ENCODE measurements at regions not wholly inside any gene's neighbourhood (a gene's known extent, or its start where the extent isn't known, plus 50 kb on each side); places are given as distances from the start of the nearest gene placed in this dataset.

DNA sequence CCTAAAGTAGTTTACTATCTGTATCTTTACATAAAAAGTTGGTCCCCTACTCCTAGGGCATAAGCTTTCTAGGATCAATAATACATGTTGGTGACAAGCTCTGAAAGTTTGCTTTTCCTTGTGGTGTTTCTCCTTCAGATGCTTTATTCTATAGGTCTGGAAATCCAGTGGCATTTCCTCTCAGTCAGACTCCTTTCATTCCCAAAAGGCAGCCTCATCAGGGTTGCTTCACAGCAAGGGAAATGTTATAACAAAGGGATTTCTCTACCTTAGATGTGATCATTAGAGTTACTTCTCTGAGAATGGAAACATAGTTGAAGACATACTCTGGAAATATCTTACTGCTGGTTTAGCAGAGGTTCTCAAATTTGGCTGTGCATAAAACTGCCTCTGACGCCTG, 1072.4 kb upstream of the ZEB2 start:
- no peak for DNase-seq
- TF ChIP-seq CTCF (IDR thresholded peaks at IDR 0.05; ENCODE audit: low read depth, low read length, missing control alignments), result no peak
- in situ Hi-C loops (cut with HindIII; ENCODE audit: low pct_ligation_motif_present, low sequenced_read_pairs), result no loop called here

GRCh38 chr2:145591109-145591809, 1071.3 kb upstream of the ZEB2 start:
- Histone ChIP-seq H3K27ac (no peak overlapping the region), H3K4me3 (ENCODE audit: low read depth, low read length) (no peak overlapping the region), H3K36me3 (replicated peaks) (no peaks in the 10 kb centered on the region), H3K27me3 (replicated peaks) (no peaks in the 10 kb centered on the region)
- DNase-seq, result no peak
- no peak for TF ChIP-seq CTCF (IDR thresholded peaks at IDR 0.05; ENCODE audit: low read depth, low read length, missing control alignments)
- in situ Hi-C loops (cut with HindIII; ENCODE audit: low pct_ligation_motif_present, low sequenced_read_pairs), result no loop called here

More for the DNA sequence above, 1072.4 kb upstream of the ZEB2 start:
- no peak overlapping the region for H3K27ac ChIP-seq
- H3K4me3 ChIP-seq (ENCODE audit: low read depth, low read length), result no peak overlapping the region
- H3K27me3 ChIP-seq (replicated peaks), result no peaks in the 10 kb centered on the region
- no peaks in the 10 kb centered on the region for H3K36me3 ChIP-seq (replicated peaks)

DNA sequence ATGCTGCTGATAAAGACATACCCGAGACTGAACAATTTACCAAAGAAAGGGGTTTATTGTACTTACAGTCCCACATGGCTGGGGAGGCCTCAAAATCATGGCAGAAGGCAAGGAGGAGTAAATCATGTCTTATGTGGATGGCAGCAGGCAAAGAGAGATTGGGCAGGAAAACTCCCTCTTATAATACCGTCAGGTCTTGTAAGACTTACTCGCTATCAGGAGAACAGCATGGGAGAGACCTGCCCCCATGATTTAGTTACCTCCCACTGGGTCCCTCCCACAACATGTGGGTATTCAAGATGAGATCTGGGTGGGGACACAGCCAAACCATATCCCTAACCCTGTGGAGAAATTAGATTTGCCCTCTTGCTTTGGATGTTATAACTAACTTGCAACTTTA, 1068.0 kb upstream of the ZEB2 start:
- TF ChIP-seq CTCF (IDR thresholded peaks at IDR 0.05; ENCODE audit: low read depth, low read length, missing control alignments), result no peak
- H3K36me3 ChIP-seq (replicated peaks), result no peaks in the 10 kb centered on the region
- in situ Hi-C loops (cut with HindIII; ENCODE audit: low pct_ligation_motif_present, low sequenced_read_pairs), result no loop called here
- H3K4me3 ChIP-seq (ENCODE audit: low read depth, low read length), result no peak overlapping the region
- H3K27me3 ChIP-seq (replicated peaks), result no peaks in the 10 kb centered on the region
- no peak for DNase-seq
- no peak overlapping the region for H3K27ac ChIP-seq

DNA sequence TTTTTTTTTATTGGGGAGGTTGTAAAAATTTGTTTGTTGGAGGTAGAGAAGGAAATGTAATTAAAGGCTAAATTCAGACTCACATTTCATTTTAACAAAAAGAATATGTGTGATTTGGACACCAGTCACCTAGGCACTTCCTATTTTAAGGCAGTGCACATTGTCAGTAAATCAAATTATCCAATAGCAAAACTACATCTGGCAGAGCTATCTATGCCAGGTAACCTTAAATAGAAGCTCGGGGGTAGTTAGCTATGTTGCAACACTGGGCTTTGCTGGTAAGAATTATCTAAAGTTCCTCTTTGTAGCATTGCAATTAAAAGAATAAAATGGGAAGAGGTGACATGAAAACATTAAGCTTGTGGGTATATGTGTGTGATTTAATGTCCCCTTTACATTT, 1064.4 kb upstream of the ZEB2 start:
- no peaks in the 10 kb centered on the region for H3K36me3 ChIP-seq (replicated peaks)
- H3K4me3 ChIP-seq (ENCODE audit: low read depth, low read length), result no peak overlapping the region
- TF ChIP-seq CTCF (IDR thresholded peaks at IDR 0.05; ENCODE audit: low read depth, low read length, missing control alignments), result no peak
- no peaks in the 10 kb centered on the region for H3K27me3 ChIP-seq (replicated peaks)
- no peak overlapping the region for H3K27ac ChIP-seq
- in situ Hi-C loops (cut with HindIII; ENCODE audit: low pct_ligation_motif_present, low sequenced_read_pairs), result no loop called here
- no peak for DNase-seq

DNA sequence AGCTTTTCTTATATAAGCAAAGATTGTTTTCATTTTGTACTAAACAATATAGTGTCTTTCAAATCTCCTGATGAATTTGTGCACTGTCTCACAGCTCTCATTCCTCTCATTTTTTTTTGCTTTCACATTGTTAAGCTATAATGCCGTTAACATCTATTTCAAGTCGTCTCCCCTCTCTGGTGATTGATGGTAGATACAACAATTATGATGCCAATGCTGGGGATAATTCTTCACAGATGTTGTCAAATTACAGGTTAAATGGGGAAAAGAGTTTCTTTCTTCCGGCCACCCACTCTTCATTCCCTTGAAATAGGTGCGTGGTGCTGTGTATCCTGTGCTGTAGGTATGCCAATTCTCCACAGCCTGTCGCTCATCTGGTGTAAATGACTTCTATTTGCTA, 1053.7 kb upstream of the ZEB2 start:
- TF ChIP-seq CTCF (IDR thresholded peaks at IDR 0.05; ENCODE audit: low read depth, low read length, missing control alignments), result no peak
- DNase-seq, result no peak
- Histone ChIP-seq H3K36me3 (replicated peaks) (no peaks in the 10 kb centered on the region), H3K4me3 (ENCODE audit: low read depth, low read length) (no peak overlapping the region), H3K27me3 (replicated peaks) (no peaks in the 10 kb centered on the region), H3K27ac (no peak overlapping the region)
- in situ Hi-C loops (cut with HindIII; ENCODE audit: low pct_ligation_motif_present, low sequenced_read_pairs), result no loop called here

DNA sequence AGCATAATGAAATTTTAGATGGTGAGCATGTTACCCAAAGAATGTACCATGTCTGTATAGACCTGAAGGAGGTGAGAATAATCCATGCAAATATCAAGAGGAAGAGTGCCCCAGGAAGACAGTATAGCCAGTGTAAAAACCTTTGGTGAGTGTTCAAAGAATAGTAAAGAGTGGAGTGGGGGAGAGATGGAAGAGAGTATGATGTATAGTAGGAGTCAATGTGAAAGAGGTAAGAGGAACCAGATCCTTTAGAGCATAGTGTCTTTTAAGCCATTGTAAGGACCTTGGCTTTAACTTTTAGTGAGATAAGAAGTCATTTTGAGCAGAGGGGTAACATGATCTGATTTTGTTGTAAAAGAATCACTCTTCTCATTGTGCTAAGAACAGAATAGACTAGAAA, 1052.3 kb upstream of the ZEB2 start:
- TF ChIP-seq CTCF (IDR thresholded peaks at IDR 0.05; ENCODE audit: low read depth, low read length, missing control alignments), result no peak
- H3K36me3 ChIP-seq (replicated peaks), result no peaks in the 10 kb centered on the region
- no peak overlapping the region for H3K27ac ChIP-seq
- no peak for DNase-seq
- H3K4me3 ChIP-seq (ENCODE audit: low read depth, low read length), result no peak overlapping the region
- H3K27me3 ChIP-seq (replicated peaks), result no peaks in the 10 kb centered on the region
- in situ Hi-C loops (cut with HindIII; ENCODE audit: low pct_ligation_motif_present, low sequenced_read_pairs), result no loop called here
